NCI-H524 treated with DMSO at 0.1 percent for 48 hours (cell line): ENCODE measurements at regions not wholly inside any gene's neighbourhood (a gene's known extent, or its start where the extent isn't known, plus 50 kb on each side); places are given as distances from the start of the nearest gene placed in this dataset.
"Not testable (repeated sequence)": the region's sequence is repeated elsewhere in the genome, so short reads cannot be mapped to it uniquely, and the experiment has no call there.

Experiments used
- DNase-seq: peaks from one replicate; lab custom pipeline; 2025; lab: John Stamatoyannopoulos, UW

DNA sequence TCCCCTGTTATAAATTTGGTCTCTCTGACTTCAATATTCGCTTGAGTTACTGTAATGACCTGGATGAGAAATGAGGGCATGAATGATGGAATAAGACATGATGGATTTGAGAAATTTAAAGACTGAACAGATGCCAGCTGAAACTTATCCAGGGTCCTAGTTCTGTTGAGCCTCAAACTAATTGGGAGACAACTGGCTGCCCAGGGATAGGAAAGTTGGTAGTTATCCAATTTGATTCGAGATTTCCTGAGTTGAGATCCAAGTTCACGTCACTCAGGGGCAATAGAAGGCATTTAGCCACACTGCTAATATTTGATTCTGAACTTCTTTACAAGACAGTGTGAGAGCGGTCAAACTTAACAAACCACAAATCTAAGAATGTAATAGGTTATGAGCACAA is 159.0 kb upstream of the CXCL13 start:
- no peak for DNase-seq

DNA sequence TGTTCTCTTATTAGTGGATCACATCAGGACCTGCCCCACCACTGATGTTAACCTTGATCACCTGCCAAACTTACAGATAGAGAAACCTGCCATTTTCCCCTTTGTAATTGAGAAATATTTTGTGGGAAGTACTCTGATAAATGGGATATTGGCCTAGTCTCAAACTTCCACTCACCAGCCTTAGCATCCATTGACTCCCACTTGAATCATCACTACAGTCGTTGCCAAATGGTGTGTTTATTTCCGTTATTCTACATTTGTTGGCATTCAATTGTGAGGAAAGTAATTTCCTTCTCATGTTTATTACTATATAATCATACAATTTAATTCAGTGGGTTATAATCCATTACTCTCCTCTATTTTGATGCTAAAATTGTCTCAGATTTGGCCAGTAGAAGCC is 156.4 kb upstream of the CXCL13 start:
- no peak for DNase-seq

DNA sequence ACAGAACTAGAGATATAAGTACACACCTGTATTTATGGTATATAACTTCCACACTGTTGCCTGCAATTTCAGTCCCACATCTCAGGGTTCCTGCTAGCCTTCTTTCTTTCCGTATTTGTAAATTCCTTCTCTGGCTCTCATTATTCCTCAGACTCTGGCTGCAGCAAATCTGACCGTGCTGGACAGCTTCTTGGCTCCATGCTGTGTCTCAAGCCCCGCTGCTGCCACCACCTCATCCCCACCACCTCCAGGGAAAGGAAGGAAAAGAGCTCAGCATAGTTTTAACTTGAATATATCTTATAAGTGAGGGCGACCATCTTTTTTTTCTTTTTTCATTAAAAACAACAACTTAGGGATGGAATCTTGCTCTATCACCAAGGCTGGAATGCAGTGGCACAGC is 155.6 kb upstream of the CXCL13 start:
- DNase-seq, result no peak

DNA sequence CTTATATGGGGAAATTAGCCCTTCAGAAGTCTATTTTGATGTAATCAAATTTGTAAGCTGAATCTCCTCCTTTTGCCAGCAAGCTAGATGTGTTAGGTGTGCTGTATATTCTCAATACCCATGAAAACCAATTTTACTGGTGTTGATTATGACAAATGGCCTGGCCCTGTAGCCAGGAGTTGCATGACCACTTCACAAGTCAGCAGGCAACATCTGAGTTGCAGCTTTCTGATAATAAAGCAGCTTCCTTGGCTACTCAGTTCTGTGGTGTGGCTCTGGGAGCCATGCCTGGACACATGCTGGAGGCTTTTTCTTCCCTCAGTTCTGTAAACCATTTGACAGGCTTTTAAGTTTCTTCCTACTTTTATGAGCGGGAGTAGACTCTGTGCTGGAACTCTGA is 154.1 kb upstream of the CXCL13 start:
- DNase-seq, result no peak

DNA sequence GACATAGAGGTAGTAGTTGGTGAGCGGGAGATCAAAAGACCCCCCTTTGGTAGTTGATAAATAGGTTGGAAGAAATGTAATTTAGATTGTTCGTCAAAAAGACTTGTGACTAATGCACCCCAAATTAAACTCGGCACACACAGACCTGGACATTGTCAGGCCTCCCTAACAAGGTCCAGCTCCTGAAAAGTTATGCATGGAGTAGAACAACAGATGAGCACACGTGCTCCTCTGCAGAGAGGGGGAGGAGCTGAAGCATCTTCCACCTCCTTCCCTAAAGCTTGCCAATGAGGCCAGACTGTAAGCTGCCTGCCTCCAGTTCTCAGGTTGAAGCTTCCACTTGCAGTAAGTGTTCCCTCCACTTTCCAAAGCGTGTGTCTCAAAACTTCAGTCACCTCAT is 153.5 kb upstream of the CXCL13 start:
- DNase-seq, result not testable (repeated sequence)

DNA sequence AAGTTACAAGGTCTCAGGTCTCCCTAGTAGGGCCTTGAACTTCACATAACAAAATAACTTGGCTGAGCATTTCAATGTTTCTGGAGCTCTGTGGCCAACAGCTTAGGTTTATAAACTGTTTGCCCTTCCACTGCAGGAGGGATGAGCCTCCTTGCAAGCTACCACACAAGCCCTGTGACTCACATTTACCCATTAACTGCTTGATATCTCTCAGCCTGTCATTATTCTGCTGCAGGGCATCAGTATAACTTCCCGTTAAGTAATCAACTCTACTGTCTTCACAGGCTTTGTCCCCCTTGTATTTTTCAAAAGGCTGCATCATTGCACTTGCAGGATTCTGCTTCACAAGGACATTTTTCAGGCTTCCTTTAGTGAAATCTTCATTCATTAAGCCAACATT is 151.7 kb upstream of the CXCL13 start:
- DNase-seq, result no peak

DNA sequence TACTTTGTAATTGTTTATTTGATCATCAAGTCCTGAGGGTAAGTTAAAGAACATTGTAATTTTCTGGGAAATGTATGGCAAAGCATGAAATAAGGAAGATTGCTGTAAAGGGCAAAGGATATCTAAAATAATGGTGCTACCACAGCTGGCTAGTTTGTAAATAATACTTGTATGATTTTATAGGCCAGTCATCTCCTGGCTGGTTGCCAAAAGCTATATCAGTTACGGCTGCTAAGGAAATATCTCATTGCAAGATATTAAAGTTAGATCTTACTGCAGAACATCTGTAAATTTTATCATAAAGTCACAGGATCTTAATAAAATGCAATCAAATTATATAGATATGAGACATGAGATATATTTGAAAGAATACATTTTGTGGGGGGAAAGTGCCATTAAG is 150.8 kb upstream of the CXCL13 start:
- no peak for DNase-seq

DNA sequence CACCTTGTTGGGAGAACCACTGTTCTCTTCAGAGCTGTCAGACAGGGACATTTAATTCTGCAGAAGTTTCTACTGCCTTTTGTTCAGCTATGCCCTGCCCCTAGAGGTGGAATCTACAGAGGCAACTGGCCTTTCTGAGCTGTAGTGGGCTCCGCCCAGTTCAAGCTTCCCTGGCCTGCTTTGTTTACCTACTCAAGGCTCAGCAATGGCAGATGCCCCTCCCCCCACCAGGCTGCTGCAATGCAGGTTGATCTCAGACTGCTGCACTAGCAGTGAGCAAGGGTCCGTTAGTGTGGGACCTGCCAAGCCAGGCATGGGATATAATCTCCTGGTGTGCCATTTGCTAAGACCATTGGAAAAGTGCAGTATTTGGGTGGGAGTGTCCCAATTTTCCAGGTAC is 141.5 kb upstream of the CXCL13 start:
- not testable (repeated sequence) for DNase-seq

DNA sequence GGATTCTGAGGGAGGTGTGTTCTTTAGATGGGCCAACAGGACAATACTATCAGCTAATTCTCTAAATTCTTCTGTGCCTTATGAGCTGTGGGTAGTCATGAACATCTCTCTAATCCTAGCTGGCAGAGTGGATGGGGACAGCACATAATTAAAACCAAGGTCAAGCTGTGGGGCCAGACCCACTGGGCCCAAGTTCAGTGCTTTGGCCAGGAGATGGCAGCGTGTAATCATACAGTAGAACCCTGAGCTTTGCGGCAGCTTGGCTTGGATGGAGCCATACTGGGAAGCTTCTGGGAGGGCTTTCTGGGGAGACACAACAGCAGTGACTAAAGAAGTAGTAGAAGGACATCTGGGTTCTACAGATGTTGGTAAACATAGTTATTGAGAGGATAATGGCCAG is 140.3 kb upstream of the CXCL13 start:
- DNase-seq, result no peak

DNA sequence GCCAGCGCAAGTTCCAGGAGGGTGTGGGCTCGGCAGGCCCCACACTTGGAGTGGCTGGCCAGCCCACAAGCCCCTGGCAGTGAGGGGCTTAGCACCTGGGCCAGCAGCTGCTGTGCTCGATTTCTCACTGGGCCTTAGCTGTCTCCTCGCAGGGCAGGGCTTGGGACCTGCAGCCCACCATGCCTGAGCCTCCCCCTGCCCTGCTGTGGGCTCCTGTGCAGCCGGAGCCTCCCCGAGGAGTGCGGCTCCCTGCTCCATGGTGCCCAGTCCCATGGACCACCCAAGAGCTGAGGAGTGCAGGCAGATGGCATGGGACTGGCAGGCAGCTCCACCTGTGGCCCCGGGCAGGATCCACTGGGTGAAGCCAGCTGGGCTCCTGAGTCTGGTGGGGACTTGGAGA is 139.2 kb upstream of the CXCL13 start:
- no peak for DNase-seq

DNA sequence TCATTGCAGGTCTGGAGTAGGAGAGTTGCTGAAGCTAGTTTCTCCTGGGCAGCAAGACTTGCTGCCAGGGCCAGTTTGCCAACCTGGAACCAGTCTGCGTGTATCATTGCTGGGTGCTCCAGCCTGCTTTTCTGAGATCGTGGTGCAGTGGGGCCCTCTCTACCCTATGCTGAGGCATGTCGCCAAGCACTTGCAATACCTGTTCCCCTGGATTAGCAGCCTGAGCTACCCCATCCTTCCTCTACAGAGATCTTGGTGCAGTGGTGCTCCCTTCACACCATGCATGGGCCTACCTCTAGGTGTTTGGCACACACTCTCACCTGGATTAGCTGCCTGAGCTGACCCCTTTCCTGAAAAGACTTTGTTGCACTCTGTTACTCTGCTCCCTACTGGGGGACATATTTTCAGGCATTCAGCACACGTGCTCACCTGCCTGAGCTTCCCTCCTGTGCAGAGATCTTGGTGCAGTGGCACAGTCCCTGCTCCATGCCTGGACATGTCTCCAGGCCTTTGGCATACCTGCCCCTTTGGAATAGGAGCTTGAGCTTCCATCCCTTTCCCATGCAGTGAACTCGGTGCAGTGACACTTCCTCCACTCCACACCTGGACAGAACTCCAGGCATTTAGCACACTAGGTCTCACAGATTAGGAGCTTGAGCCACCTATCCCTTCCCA is 133.7 kb upstream of the CXCL13 start:
- DNase-seq, result no peak

DNA sequence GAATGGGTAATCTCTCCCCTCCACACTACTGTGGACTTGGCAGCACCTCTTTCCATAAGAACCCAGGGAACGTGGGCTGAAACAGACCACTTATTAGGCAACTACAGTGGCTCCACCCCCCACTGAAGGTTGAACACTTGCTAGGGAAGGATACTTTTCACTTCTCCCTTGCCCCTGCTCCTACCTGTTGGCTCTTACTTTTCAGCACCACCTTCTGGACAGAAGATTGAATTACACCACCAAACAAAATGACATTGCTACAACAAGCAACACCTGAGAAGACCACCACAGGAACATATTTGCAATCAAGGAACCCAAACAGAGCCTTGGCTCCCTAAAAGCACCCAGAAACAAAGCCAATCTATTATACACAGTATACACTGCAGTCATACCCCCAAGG is 132.1 kb upstream of the CXCL13 start:
- no peak for DNase-seq

DNA sequence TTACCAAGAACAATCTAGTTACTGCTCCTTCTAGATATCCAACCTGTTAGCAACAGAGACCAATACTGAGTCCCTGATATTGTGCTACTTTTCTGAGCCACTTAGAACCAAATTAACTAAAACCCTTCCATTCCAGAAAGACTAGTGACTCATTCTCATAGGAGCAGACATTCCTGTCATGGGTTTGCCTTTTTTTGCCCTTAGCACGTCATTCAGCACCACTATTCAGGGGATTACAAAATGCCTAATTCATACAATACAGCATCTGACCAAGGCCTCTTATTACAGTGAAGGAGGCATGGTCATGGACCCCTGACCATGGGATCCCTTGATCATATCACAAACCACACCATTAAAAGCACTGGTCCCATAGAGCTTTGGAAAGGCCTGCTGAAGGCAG is 123.8 kb upstream of the CXCL13 start:
- no peak for DNase-seq

DNA sequence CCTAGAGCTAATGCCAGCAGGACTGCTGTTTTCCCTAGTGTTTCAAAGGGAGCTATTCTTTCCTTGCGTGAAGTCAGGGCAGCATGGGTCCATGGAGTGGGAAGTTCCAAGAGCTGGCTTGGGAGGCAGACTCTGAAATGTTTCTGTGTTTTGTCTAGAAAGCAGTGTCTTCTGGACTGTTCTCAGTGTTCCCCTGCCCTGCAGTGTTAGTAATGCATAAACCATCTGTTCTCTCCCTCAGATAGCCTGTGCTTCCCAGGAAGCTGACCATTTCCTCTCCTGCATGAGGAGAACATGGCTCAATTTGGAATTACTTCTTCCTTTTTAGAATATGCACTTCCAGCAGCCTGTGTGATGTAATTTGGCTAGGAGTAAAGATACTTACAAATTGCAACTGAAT is 116.7 kb upstream of the CXCL13 start:
- DNase-seq, result no peak

DNA sequence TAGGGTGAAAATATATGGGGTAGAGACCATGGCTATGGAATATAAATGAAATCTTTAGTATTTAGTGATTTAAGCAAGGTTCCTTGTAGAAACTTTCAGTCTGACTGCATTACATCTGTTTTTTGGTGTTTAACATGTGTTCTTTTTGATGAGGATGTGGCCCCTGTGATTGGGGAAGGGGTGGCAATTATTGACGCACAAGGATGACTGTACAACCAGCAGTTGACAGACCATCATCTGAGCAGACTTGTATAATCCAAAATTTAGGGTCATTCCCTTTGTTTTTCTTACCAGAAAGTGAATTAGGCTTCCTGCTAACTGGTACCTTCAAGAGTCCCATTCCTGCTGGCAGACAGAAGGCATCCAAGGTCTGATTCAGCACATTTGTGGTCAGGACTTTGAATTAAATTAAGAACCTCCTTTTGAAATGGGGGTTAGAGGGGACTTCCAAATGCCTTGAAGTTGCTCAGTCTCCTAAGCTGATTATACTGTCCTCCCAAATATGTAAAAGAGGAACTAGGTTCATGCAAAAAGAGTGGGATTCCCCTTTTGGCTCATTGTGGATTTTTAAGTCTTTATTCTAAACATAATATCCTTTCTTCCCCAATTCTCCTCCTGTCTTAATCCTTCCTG is 112.4 kb upstream of the CXCL13 start:
- DNase-seq, result no peak

DNA sequence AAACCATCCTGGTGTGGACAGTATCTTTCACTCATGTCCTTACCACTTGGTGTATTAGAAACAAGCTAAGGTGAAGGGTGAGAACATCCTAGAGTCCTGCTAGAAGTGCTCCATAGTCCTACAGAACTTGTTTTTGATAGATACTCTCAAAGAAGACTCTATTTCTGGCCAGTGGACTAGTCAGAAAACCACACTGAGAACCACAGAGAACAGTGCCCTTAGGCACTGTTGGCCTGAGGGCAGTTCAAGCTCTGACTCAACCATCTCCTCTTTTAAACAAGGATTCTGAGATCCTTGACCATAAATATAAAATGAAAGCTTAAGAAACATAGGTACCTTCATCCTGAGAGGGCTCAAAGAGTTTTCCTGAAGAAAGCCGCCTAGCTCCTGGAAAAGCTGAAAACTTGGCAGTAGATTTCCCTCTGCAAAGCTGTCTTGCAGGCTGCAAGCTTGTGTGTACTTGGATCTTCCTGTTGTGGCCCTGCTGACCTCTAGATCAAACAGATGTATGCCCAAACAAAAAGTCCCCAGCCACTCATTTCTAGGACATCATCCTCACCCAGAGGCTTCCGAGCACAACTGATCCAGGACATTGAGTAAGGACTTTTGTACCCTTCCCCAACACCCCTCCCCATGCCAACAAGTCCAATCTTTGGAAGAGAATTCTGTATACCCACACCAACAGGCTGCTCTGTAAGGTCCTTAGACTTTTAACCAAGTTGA is 111.6 kb upstream of the CXCL13 start:
- DNase-seq, result no peak

DNA sequence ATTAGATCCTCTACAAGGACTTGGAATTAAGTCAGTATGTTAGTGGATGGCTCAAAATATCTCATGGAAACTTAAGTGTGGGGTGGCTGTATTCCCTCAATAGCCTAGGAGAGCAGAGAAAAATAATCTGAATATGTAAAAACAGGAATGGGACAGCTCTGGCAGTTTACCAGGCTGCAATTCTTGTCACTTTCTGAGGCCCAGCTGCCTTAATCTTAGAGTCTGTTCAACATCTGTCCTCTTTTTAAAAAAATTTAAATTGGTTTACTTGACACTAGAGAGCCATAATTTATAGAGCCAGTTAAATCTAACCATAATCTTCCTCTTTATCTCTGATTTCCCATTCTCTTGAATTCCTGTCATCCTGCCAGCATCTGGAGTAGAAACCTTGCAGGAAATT is 109.2 kb upstream of the CXCL13 start:
- no peak for DNase-seq

DNA sequence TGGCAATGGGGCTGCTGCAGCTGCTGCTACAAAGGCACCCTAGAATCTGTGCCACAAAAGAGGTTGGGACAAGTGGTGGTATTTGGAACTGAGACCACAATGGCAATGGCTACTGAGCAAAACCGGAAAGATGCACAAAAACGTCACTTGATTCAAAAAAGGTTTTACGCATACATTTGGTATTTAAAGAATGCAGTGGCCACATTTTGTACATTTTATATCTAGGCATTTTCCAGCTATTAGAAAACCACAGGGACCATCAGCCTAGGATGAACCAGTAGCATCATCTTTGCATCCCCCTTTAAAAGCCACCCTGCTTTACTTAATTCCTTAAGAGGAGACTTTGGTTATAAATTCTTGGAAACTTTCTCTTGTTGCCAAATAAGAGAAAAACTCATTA is 104.8 kb upstream of the CXCL13 start:
- DNase-seq, result no peak

DNA sequence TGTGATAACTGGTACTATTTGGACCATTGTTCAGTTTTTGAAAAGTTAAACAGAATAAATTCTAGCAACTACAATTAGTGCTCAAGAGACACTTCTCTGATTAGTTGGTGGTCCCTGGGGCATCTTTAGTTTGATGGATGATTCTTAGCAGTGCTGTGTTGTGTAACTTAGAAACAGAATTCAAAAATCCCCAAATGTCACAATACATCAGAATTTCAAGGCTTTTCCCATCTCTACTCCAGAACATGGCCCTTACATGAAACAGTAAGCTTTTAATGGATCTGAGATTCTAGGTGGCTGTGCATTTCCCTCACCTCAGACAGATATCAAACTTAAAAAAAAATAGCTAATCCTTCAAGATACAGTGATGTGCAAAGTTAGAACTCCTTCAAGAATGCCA is 104.4 kb upstream of the CXCL13 start:
- no peak for DNase-seq

DNA sequence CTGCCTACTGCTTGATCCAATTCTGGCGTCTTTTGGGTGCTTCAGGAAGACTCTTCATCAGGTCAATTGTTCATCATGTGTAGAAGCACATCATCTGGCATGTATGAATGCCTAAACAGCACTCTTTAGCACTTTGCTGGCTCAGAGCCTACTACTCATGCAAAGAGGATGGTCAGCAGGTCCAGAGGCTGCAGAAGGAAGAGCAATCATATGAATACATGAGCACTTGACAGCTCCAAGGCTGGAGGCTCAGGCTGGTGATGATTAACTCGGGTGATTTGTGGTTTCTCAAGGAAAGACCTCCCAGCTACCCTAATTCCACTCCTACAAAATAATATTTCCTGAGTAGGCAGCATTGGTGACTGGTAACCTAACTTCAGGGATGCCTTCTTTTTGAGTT is 103.8 kb upstream of the CXCL13 start:
- DNase-seq, result no peak

DNA sequence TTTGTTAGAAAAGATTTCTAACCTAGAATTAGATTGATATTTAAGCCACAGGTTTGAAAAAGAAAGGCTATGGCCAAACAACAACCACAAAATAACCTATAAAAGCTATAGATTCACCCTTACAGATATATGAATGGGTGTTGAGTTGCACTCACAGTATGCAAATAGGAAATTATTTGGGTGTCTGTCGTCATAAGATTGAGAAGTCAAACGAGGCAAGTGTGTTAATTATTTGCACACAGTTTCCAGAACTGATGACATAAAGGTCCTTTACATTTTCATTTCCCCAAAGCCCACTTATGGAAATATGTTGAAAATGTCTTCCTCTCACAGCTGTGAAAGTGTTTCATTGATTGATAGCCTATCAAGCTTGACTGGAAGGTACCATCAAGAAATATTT is 101.2 kb upstream of the CXCL13 start:
- DNase-seq, result no peak

DNA sequence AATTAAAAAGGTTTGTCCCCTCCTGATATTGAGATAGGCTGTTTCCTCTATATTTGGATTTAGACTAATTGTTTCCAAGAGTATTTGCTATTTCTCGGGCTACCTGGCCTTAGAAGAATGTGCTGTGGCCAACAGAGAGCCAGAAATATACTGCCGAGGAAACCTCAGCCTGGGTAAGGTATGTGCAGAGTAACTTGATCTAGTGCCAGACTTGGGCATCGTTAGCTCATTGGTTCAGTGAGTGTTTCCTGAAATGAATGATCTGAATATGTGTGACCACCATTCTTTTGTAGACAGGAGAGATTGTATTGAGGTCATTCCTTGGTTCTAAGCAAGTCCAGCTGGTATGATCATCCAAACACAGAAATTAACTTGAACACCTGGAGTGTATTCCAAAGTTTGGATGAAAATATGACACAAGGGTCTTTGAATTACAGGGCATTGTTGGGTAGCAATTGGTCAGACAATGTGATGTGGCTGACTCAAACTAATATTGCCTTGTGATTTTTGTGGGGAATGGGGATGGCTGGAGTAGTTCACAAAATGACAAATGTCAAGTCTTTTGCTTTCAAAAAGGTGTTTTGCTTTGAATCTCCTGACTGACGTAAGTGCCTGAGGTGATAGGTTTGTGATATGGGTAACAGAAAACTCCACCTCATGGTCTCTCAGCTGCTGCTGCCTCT is 100.2 kb upstream of the CXCL13 start:
- no peak for DNase-seq

DNA sequence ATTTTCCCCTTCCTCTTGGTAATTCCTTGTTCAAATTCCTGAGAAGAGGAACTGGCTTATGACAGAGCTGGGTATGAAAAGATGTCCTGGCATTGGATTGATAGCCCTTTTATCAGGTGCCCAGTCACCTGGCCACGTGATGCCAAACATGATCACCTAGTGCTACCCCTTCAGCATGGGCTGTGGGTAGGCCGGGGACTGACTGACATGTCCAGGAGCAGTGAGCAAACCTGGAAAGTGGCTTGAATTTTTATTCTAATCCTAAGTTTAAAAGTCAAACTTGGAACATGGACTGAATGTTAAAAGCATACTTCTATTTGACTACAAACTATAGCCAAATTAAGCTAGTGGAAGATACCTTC is 99.7 kb upstream of the CXCL13 start:
- no peak for DNase-seq
